Upper lobe of left lung (tissue), 6 donors: ENCODE measurements at regions not wholly inside any gene's neighbourhood (a gene's known extent, or its start where the extent isn't known, plus 50 kb on each side); places are given as distances from the start of the nearest gene placed in this dataset.
"Not testable (repeated sequence)": the region's sequence is repeated elsewhere in the genome, so short reads cannot be mapped to it uniquely, and the experiment has no call there.

Source experiments
- ATAC-seq, 2 donors: fragments of 200-7000 bp; cut with Tn5 transposase; one replicate each; pipeline ENCODE4 v1.9.1; 2022; ENCODE audit warnings: mild to moderate bottlenecking in 2 of 2, moderate library complexity in 2 of 2; ENCODE audit not compliant: low FRiP score in 2 of 2
- DNase-seq, 2 donors: peaks; one replicate each; pipeline ENCODE4 v3.0.0-alpha.2; 2019 to 2020
- H3K27ac ChIP-seq, 4 donors: fragments of 200-600 bp; sonication (generic); one replicate each; pipeline ENCODE4 v1.5.1; 2016 to 2019
- H3K27me3 ChIP-seq, 4 donors: fragments of 200-600 bp; sonication (generic); one replicate each; pipeline ENCODE4 v1.5.1; 2017 to 2019
- H3K36me3 ChIP-seq, 4 donors: fragments of 200-600 bp; sonication (generic); one replicate each; pipeline ENCODE4 v1.5.1; 2016 to 2019
- H3K4me1 ChIP-seq, 4 donors: fragments of 200-600 bp; sonication (generic); one replicate each; pipeline ENCODE4 v1.5.1; 2018 to 2019
- H3K4me3 ChIP-seq, 4 donors: fragments of 200-600 bp; sonication (generic); one replicate each; pipeline ENCODE4 v1.5.1; 2017 to 2019; ENCODE audit warnings: mild to moderate bottlenecking in 2 of 4, moderate library complexity in 1 of 4
- H3K9me3 ChIP-seq, 4 donors: fragments of 200-600 bp; sonication (generic); one replicate each; pipeline ENCODE4 v1.5.1; 2018 to 2019
- EP300 ChIP-seq, 4 donors: sonication (generic); formaldehyde crosslinking; IDR thresholded peaks; one replicate each; pipeline ENCODE4 v1.5.1; 2017; ENCODE audit warnings: antibody characterized with exemption in 4 of 4, control low read depth in 2 of 4
- POLR2A ChIP-seq, 4 donors: fragments of 450-650 bp; IDR thresholded peaks; one replicate each; pipeline ENCODE4 v1.5.1; 2016 to 2017; ENCODE audit warnings: antibody characterized with exemption in 4 of 4, mild to moderate bottlenecking in 2 of 4
- POLR2AphosphoS5 ChIP-seq, 2 donors: sonication (generic); formaldehyde crosslinking; IDR thresholded peaks; one replicate each; pipeline ENCODE4 v1.5.1; 2017; ENCODE audit warnings: antibody characterized with exemption in 2 of 2
- WGBS, 2 donors: methylation state at CpG; one replicate each; pipeline ENCODE4 v1.1.5; 2017 to 2018; 5-methylcytosine and 5-hydroxymethylcytosine counted together
- TF ChIP-seq, protein P1 (sequence below), 6 experiments: fragments of 450-650 bp in 4 of 6; fragments of 200-600 bp in 2 of 6; sonication (generic) in 2 of 6; IDR thresholded peaks; one replicate each; pipeline ENCODE4 v1.5.1; 2016 to 2019; ENCODE audit warnings: antibody characterized with exemption in 6 of 6
- donor health status: DM: no; HTN: no; CAD: no; lungs with moderate emphysema.
- donor health status: DM: no; HTN: yes; CAD: no; lungs with severe emphysema.

DNA sequence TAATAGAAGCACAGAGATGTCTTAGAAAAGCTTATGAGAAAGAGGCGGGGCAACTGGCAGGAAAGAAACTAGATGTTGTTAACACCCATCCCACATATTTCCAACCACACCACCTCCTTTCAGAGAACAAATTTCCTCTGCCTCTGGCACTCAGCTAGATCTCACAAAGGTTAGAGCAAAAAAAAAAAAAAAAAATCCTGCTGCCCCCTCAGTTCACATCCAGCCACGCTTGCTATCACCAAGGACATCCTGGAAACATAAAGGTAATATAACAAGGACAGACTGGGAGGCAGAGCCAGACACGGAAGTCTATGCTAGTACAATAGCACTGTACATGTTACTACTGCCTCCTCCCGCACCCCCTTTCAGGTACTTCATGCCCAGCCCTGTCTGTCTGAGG lies 238.0 kb upstream of the PTGER4 start:
- TF ChIP-seq EP300 (IDR thresholded peaks at IDR 0.05): no peak
- no peak for TF ChIP-seq POLR2AphosphoS5 (IDR thresholded peaks at IDR 0.05)
- TF ChIP-seq POLR2A (IDR thresholded peaks at IDR 0.05): no peak
- TF ChIP-seq, protein P1, sequence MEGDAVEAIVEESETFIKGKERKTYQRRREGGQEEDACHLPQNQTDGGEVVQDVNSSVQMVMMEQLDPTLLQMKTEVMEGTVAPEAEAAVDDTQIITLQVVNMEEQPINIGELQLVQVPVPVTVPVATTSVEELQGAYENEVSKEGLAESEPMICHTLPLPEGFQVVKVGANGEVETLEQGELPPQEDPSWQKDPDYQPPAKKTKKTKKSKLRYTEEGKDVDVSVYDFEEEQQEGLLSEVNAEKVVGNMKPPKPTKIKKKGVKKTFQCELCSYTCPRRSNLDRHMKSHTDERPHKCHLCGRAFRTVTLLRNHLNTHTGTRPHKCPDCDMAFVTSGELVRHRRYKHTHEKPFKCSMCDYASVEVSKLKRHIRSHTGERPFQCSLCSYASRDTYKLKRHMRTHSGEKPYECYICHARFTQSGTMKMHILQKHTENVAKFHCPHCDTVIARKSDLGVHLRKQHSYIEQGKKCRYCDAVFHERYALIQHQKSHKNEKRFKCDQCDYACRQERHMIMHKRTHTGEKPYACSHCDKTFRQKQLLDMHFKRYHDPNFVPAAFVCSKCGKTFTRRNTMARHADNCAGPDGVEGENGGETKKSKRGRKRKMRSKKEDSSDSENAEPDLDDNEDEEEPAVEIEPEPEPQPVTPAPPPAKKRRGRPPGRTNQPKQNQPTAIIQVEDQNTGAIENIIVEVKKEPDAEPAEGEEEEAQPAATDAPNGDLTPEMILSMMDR (IDR thresholded peaks at IDR 0.05): no peak
- H3K9me3 ChIP-seq: peaks cover 3 to 9% (median 7%) of the 10 kb centered on the region in 4 donors
- H3K27me3 ChIP-seq: no peaks in the 10 kb centered on the region
- H3K27ac ChIP-seq: no peak overlapping the region
- DNase-seq (no peak), ATAC-seq (no peak)
- 58% methylated on average over 4 of the region's 4 CpGs for WGBS, 2 donors
- H3K4me1 ChIP-seq: peaks cover 0 to 9% (median 0%) of the 10 kb centered on the region in 4 donors
- no peaks in the 10 kb centered on the region for H3K36me3 ChIP-seq
- no peak overlapping the region for H3K4me3 ChIP-seq

DNA sequence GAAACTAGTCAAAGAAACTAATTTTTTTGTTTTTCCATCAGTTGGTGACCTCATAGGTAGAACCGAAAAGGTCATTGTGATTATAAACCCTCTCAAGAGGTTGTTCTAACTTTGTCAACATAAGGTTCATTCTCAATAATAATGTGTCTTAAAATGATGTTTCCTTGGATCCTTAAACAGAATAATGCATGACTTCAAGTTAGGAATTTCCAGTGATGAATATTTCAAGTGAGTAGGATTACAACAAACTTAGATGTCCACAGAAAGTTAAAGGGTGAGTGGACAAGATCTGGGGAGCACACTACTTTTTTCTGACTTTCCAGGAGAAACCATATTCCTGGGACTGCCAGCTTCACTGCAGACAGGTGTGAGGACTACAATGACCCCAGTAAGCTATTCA lies 239.0 kb upstream of the PTGER4 start:
- Histone ChIP-seq H3K4me1 (peaks cover 0 to 9% (median 0%) of the 10 kb centered on the region in 4 donors), H3K27ac (no peak overlapping the region), H3K27me3 (no peaks in the 10 kb centered on the region), H3K9me3 (peaks cover 3 to 9% (median 7%) of the 10 kb centered on the region in 4 donors), H3K4me3 (no peak overlapping the region), H3K36me3 (no peaks in the 10 kb centered on the region)
- TF ChIP-seq, protein P1 (IDR thresholded peaks at IDR 0.05): no peak
- TF ChIP-seq EP300 (IDR thresholded peaks at IDR 0.05) (no peak), POLR2AphosphoS5 (IDR thresholded peaks at IDR 0.05) (no peak), POLR2A (IDR thresholded peaks at IDR 0.05) (no peak)
- ATAC-seq: no peak
- WGBS, 2 donors: 71 to 88% methylated on average over 1 of the region's 1 CpG
- no peak for DNase-seq

DNA sequence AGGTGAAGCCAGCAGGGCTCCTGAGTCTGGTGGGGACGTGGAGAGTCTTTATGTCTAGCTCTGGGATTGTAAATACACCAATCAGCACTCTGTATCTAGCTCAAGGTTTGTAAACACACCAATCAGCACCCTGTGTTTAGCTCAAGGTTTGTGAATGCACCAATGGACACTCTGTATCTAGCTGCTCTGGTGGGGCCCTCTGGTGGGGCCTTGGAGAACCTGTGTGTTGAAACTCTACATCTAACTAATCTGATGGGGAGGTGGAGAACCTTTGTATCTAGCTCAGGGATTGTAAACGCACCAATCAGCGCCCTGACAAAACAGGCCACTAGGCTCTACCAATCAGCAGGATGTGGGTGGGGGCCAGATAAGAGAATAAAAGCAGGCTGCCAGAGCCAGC lies 240.6 kb upstream of the PTGER4 start:
- not testable (repeated sequence) for H3K36me3 ChIP-seq, DNase-seq, H3K27me3 ChIP-seq, H3K4me3 ChIP-seq, H3K9me3 ChIP-seq, H3K27ac ChIP-seq, H3K4me1 ChIP-seq, ATAC-seq
- WGBS, 2 donors: 92 to 93% methylated on average over 2 to 3 of the region's 3 CpGs

DNA sequence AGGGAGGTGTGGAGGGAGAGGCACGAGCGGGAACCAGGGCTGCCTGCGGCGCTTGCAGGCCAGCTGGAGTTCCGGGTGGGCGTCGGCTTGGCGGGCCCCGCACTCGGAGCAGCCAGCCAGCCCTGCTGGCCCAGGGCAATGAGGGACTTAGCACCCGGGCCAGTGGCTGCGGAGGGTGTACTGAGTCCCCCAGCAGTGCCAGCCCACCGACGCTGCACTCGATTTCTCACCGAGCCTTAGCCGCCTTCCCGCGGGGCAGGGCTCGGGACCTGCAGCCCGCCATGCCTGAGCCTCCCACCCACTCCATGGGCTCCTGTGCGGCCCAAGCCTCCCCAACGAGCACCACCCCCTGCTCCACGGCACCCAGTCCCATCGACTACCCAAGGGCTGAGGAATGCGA lies 241.1 kb upstream of the PTGER4 start:
- not testable (repeated sequence) for H3K27ac ChIP-seq, H3K9me3 ChIP-seq, H3K4me3 ChIP-seq, ATAC-seq, H3K4me1 ChIP-seq, H3K36me3 ChIP-seq, H3K27me3 ChIP-seq
- peak in 1 of 2 donors; percentile 57 for DNase-seq
- 95 to 98% methylated on average over 13 to 26 of the region's 26 CpGs for WGBS, 2 donors

DNA sequence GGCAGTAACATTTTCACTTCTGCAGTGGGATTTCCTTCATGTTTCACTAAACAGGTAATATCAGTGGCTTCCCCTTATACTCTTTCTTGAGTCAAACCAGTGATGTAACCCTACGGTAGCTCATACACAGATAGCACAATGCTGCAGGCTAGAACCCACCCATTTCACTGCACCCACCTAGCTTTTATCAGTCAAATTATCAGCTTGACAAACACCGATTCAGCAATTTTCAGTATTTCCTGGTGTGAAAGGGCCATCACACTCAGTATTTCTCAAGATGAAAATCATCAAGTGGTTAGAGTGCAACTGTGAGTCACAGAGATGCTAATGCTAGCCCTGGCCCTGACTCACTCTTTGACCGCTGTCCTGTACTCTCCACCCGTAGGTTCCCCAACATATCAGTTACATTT lies 242.3 kb upstream of the PTGER4 start:
- Histone ChIP-seq H3K36me3 (no peaks in the 10 kb centered on the region), H3K4me3 (no peak overlapping the region), H3K9me3 (no peaks in the 10 kb centered on the region), H3K4me1 (peaks cover 0 to 8% (median 0%) of the 10 kb centered on the region in 4 donors), H3K27me3 (no peaks in the 10 kb centered on the region), H3K27ac (peak overlapping the region in 3 of 4 donors; percentile 4 to 53 (median 5))
- DNase-seq: peak in 1 of 2 donors; percentile 54
- TF ChIP-seq POLR2A (IDR thresholded peaks at IDR 0.05): no peak
- TF ChIP-seq EP300 (IDR thresholded peaks at IDR 0.05): no peak
- TF ChIP-seq, protein P1 (IDR thresholded peaks at IDR 0.05): no peak
- TF ChIP-seq POLR2AphosphoS5 (IDR thresholded peaks at IDR 0.05): peak in 1 of 2 donors; percentile 27
- WGBS, 2 donors: 73 to 77% methylated on average over 4 of the region's 4 CpGs
- peak in 1 of 2 donors; percentile 68 for ATAC-seq

DNA sequence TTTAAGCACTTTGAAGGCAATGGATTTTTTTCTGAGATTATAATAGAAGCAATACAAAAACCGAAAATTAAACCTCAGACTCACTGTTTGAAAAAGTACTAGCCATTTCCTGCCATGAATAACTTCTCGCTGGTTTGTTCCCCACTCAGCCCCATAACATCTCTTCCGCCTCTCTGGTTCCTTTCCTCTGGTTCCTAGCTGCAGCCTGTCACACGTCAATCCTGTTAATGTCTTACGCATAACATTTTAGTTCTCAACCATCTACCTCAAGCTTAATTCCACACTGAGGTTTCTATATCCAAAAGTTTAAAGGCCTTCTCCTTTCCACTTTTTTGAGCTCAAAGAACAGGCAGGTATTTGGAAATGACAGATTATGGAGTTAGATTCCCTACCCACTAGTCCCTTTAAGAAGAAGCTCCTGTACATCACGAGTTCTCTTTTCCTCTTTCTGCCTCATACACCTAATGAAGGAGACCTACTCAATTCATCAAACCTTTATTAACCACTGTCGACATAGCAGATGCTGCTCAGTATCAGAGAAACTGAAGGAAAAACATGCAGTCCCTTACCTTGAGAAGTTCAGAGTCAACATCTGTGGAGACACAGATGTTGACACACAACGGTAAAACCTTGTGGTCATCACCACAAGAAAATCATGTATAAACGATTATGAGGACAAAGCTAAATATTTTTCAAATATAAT lies 243.0 kb upstream of the PTGER4 start:
- H3K27ac ChIP-seq: peak overlapping the region in 3 of 4 donors; percentile 4 to 53 (median 22)
- peak in 1 of 2 donors; percentile 41 for ATAC-seq
- DNase-seq: no peak

DNA sequence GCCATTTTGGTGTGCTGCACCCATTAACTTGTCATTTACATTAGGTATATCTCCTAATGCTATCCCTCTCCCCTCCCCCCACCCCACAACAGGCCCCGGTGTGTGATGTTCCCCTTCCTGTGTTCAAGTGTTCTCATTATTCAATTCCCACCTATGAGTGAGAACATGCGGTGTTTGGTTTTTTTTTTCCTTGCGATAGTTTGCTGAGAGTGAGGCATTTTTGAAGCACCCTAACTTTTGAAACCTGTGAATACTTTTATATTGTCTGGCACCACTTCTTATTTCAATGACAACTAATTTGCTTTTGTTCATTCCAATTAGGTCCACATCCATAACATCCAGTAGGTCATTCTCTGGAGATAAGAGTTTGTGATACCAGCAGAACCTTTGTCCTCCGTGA lies 244.0 kb upstream of the PTGER4 start:
- not testable (repeated sequence) for H3K4me1 ChIP-seq, ATAC-seq, H3K36me3 ChIP-seq, H3K9me3 ChIP-seq, H3K4me3 ChIP-seq, H3K27me3 ChIP-seq, DNase-seq
- H3K27ac ChIP-seq: peak overlapping the region in 1 of 4 donors; percentile 12
- WGBS, 2 donors: 75 to 79% methylated on average over 4 of the region's 4 CpGs

More for the DNA sequence above, 243.0 kb upstream of the PTGER4 start:
- Histone ChIP-seq H3K9me3 (no peaks in the 10 kb centered on the region), H3K4me1 (peaks cover 0 to under 1% (median 0%) of the 10 kb centered on the region in 4 donors), H3K27me3 (no peaks in the 10 kb centered on the region), H3K4me3 (no peak overlapping the region), H3K36me3 (no peaks in the 10 kb centered on the region)
- TF ChIP-seq POLR2AphosphoS5 (IDR thresholded peaks at IDR 0.05) (no peak), EP300 (IDR thresholded peaks at IDR 0.05) (no peak), POLR2A (IDR thresholded peaks at IDR 0.05) (no peak)
- TF ChIP-seq, protein P1 (IDR thresholded peaks at IDR 0.05): no peak
- WGBS, 2 donors: 64 to 70% methylated on average over 9 of the region's 9 CpGs
